ENCODE measurements at regions not wholly inside any gene's neighbourhood (a gene's known extent, or its start where the extent isn't known, plus 50 kb on each side); places are given as distances from the start of the nearest gene placed in this dataset.

DNA sequence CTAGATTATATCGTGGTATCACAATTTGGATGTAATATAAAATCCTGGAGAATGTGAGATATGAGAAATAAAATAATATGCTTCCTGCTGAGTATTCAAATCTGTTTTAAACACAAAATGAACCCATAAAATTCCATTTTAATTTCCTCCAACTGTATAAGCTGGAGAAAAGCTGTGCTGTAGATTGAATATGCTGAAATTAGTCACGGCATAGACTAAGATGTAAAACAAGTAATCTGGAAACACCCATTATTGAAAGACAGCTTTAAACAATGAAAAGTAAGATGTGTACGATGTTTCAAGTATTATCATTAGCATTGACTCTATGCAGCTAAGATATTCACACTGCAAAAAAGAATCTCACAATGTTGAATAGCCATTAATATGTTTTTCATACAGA lies 403.4 kb upstream of the BRINP3 start:
- TF ChIP-seq, protein P1, sequence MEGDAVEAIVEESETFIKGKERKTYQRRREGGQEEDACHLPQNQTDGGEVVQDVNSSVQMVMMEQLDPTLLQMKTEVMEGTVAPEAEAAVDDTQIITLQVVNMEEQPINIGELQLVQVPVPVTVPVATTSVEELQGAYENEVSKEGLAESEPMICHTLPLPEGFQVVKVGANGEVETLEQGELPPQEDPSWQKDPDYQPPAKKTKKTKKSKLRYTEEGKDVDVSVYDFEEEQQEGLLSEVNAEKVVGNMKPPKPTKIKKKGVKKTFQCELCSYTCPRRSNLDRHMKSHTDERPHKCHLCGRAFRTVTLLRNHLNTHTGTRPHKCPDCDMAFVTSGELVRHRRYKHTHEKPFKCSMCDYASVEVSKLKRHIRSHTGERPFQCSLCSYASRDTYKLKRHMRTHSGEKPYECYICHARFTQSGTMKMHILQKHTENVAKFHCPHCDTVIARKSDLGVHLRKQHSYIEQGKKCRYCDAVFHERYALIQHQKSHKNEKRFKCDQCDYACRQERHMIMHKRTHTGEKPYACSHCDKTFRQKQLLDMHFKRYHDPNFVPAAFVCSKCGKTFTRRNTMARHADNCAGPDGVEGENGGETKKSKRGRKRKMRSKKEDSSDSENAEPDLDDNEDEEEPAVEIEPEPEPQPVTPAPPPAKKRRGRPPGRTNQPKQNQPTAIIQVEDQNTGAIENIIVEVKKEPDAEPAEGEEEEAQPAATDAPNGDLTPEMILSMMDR (IDR thresholded peaks at IDR 0.05): no peak
- TF ChIP-seq ZFX (IDR thresholded peaks at IDR 0.05; ENCODE audit: borderline replicate concordance): no peak
- H3K27ac ChIP-seq: no peak overlapping the region

DNA sequence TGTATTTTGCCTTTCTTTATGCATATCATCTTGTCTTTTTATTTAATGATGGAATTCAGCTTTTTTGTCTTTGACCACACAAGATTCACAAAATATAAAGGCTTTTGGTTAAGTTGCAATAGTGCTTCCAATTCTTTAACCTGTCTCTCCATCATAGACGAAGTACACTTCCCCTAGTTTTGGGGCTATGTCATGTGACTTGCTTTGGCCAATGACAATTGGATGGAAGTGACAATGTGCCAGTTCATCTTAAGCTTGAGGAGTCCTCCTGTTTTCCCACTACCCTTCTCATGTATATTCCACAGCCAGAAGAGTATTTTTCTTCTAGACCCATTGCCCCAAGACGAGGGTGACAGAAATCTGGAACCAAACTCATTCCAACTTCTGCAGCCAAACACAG lies 419.6 kb upstream of the BRINP3 start:
- TF ChIP-seq, protein P1 (IDR thresholded peaks at IDR 0.05): no peak
- TF ChIP-seq ZFX (IDR thresholded peaks at IDR 0.05; ENCODE audit: borderline replicate concordance): no peak
- H3K27ac ChIP-seq: no peak overlapping the region

DNA sequence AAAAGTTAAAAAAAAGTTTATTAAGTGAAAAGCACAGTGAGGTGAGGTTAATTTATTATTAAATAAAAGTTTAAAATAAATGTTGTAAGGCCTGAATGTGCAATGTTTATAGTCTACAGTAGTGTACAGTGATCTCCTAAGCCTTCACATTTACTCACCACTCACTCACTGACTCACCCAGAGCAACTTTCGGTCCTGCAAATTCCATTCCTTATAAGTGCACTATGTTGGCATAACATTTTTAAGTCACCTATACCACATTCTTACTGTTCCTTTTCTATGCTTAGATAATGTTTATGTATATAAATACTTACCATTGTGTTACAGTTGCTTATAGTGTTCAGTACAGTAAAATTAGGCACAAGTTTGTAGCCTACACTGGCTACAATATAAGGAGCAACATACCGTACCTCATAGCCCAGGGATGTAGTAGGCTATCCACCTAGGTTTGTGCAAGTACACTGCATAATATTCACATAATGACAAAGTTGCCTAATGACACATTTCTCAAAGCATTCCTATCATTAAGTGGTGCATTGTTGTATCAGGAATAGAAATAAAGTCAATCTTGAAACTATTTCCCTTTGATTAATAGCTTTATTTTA lies 426.5 kb upstream of the BRINP3 start:
- H3K27ac ChIP-seq: no peak overlapping the region
- TF ChIP-seq, protein P1 (IDR thresholded peaks at IDR 0.05): no peak
- no peak for TF ChIP-seq ZFX (IDR thresholded peaks at IDR 0.05; ENCODE audit: borderline replicate concordance)

DNA sequence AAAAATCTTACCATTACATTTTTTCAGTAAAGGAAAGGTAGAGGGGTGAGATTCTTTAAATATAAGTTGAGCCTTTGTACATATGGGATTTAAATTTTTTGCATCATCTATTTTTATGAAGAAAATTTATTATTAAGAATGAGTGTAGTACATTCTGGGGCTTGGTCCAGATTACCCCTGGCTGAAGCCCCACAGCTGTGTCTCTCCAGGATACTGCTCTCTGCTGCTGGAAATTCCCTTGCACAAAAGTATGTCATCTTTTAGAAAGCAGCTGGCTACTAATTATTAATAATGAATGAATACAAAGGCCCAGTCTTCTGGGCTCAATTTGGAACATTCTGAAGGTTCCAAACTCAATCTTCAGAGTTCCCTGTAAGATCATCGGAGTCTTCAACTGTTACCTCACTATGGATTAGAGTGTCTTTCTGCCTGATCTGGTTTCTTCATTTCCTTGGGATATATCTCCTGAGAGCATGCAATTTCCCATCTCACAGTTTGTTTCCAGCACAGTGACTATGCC lies 428.6 kb upstream of the BRINP3 start:
- no peak overlapping the region for H3K27ac ChIP-seq
- no peak for TF ChIP-seq ZFX (IDR thresholded peaks at IDR 0.05; ENCODE audit: borderline replicate concordance)
- TF ChIP-seq, protein P1 (IDR thresholded peaks at IDR 0.05): no peak

DNA sequence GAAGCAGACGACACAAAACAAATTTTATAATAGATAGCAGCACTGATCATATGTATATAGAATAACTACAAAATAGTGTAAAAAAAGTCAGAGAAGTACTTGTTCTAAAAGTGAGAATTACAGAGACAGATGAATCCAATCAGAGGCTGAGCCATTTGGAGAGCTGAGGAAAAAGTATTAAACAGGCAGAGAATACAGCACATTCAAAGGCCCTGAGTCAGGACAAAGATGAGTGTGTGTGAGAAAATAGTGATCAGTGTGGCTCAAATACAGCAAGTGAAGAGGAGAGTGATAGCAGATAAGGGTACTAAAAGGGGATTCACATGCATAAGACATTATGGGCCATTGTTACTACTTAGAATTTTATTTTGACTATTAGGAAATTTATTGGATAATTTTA lies 430.6 kb upstream of the BRINP3 start:
- H3K27ac ChIP-seq: no peak overlapping the region
- TF ChIP-seq ZFX (IDR thresholded peaks at IDR 0.05; ENCODE audit: borderline replicate concordance): no peak
- TF ChIP-seq, protein P1 (IDR thresholded peaks at IDR 0.05): no peak

DNA sequence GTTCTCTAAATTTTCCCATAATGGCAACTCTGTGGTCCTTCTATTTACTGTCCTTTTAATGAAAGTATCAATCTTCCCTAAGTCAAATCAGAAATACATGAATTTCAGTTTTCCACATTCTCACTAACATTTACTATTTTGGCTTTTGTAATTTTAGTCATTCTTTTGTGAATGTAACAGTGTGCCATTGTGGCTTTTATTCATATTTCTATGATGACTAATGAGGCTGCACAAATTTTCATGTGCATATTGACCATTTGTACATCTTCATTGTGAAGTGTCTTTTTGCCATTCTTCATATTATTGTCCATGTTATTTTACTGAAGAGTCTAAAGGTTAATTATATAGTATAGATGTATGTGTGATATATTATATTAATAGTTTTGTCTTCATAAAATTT lies 431.0 kb upstream of the BRINP3 start:
- no peak for TF ChIP-seq ZFX (IDR thresholded peaks at IDR 0.05; ENCODE audit: borderline replicate concordance)
- TF ChIP-seq, protein P1 (IDR thresholded peaks at IDR 0.05): no peak
- H3K27ac ChIP-seq: no peak overlapping the region

DNA sequence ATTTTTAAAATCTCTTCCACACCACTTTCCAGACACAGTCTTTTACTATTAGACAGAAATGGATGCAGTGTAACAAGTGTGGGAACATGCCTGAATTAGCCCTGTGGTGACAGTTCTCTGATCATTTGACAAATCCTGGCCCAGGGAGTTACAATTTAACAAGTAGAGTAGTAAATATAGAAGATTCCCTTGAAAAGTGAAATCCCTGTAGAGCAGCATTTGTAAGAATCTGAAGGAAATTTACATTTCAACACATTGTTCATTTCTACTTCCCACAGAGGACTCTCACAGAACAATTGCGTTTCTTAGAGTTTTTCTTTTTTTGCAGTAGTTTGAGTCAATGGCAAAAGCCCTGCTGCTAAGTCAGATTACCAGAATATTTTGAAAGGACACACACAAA lies 458.3 kb upstream of the BRINP3 start:
- TF ChIP-seq, protein P1 (IDR thresholded peaks at IDR 0.05): no peak
- TF ChIP-seq ZFX (IDR thresholded peaks at IDR 0.05; ENCODE audit: borderline replicate concordance): no peak
- no peak overlapping the region for H3K27ac ChIP-seq

All from 22Rv1 (cell line).